Adrenal gland (tissue), 5 donors: ENCODE measurements at regions not wholly inside any gene's neighbourhood (a gene's known extent, or its start where the extent isn't known, plus 50 kb on each side); places are given as distances from the start of the nearest gene placed in this dataset.

Experiments
- CTCF ChIP-seq, 6 experiments: fragments of 450-650 bp in 4 of 6; fragments of 200-600 bp in 2 of 6; sonication (generic) in 1 of 6; IDR thresholded peaks; 1 replicate in 5 of 6; 2 replicates in 1 of 6; pipeline versions ENCODE4 v1.5.1 to v1.8.0; 2016 to 2021; ENCODE audit warnings: antibody characterized with exemption in 6 of 6, mild to moderate bottlenecking in 2 of 6, moderate library complexity in 1 of 6
- POLR2A ChIP-seq, 2 donors: fragments of 450-650 bp; IDR thresholded peaks; one replicate each; pipeline ENCODE4 v1.6.1; 2017; ENCODE audit warnings: antibody characterized with exemption in 2 of 2, mild to moderate bottlenecking in 2 of 2, moderate library complexity in 1 of 2
- donor health status: DM: no; HTN: no; CAD: no.

- TF ChIP-seq CTCF (IDR thresholded peaks at IDR 0.05) (no peak), POLR2A (IDR thresholded peaks at IDR 0.05) (no peak)
Observed at GRCh38 chr2:13050764-13051163, 334.0 kb downstream of the TRIB2 start.
